ENCODE measurements at regions not wholly inside any gene's neighbourhood (a gene's known extent, or its start where the extent isn't known, plus 50 kb on each side); places are given as distances from the start of the nearest gene placed in this dataset.

DNA sequence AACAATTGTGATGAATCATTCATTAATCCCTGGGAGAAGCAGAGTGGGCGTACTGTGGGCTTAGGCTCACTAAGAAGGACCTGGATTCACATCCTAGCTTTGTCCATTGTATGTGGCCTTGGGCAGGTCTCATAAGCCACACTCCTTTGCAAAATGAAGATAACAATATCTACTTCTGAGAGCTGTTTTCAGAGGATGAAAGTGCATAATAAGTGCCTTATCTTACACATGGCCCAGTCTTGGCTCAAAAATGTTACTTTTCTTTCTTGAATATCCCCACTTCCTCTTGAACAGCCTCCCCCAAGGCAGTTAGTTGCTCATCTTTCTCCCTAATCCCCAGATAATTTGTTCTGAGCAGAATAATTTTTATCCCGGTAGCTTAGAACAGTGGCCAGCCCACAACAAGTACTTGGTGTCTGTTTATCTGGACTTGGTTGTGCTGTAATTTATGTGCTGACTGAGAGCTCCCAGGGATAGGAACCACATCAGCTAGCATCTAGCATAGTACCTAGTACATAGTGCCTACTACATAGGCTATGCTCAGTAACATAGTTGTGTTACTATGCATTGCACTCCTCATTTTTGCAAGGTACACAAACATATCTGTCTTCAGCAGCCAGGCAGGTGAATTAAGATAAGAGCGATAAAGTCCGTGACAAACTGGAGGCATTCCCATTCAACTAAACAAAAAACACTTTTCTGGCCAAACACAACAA lies 61.7 kb upstream of the NUDT4 start:
- ChIA-PET POLR2A (no interaction called here), CTCF (interaction anchor here (1.1 to 1.8 kb wide), 2 partner anchors 290 to 329 kb away, joined by 3 to 4 read pairs; no protein-coding TSS in a partner anchor)
- no peak overlapping the region for H3K4me3 ChIP-seq (ENCODE audit: low read depth, low read length)
- TF ChIP-seq, protein P1, sequence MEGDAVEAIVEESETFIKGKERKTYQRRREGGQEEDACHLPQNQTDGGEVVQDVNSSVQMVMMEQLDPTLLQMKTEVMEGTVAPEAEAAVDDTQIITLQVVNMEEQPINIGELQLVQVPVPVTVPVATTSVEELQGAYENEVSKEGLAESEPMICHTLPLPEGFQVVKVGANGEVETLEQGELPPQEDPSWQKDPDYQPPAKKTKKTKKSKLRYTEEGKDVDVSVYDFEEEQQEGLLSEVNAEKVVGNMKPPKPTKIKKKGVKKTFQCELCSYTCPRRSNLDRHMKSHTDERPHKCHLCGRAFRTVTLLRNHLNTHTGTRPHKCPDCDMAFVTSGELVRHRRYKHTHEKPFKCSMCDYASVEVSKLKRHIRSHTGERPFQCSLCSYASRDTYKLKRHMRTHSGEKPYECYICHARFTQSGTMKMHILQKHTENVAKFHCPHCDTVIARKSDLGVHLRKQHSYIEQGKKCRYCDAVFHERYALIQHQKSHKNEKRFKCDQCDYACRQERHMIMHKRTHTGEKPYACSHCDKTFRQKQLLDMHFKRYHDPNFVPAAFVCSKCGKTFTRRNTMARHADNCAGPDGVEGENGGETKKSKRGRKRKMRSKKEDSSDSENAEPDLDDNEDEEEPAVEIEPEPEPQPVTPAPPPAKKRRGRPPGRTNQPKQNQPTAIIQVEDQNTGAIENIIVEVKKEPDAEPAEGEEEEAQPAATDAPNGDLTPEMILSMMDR (IDR thresholded peaks at IDR 0.05; ENCODE audit: insufficient read depth, low read length, missing control alignments), result no peak
- DNase-seq (ENCODE audit: low read depth, low spot score), result no peak

DNA sequence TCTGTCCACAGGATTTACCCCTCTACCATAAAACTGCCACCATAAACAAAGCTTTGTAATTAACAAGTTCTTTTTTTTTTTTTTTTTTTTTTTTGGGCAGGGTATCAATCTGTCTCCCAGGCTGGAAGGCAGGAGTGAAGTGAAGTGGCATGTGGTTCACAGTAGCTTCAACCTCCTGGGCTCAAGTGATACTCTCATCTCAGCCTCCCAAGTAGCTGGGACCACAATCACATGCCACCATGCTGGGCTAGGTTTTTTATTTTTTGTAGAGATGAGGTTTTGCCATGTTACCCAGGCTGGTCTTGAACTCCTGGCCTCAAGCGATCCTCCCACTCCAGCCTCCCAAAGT lies 61.1 kb upstream of the NUDT4 start:
- CTCF ChIA-PET, result interaction anchor here (0.7 to 1.8 kb wide), 2 partner anchors 290 to 330 kb away, joined by 3 to 4 read pairs; no protein-coding TSS in a partner anchor
- no peak overlapping the region for H3K4me3 ChIP-seq (ENCODE audit: low read depth, low read length)
- POLR2A ChIA-PET, result no interaction called here
- TF ChIP-seq, protein P1 (IDR thresholded peaks at IDR 0.05; ENCODE audit: insufficient read depth, low read length, missing control alignments), result no peak
- DNase-seq (ENCODE audit: low read depth, low spot score), result no peak

DNA sequence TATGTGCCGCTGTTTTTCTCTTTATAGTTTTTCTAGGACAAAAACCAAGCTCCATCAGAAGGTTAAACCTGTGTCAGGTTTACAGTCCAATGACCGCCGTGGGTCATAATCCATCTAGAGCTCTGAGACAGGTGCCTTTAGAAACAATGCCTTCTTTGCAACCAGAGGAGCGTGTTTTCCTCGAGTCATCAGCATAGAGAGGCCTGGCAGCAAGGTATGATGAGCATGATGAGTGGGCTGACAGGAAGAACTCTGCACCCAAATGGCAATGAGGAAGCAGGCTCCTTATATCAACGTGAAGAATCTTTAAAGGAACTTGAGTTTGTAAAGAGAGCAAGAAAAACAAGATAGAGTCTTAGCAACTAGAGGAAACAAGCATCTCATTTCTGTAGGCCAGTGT lies 60.5 kb upstream of the NUDT4 start:
- TF ChIP-seq, protein P1 (IDR thresholded peaks at IDR 0.05; ENCODE audit: insufficient read depth, low read length, missing control alignments), result no peak
- POLR2A ChIA-PET, result no interaction called here
- H3K4me3 ChIP-seq (ENCODE audit: low read depth, low read length), result no peak overlapping the region
- DNase-seq (ENCODE audit: low read depth, low spot score), result no peak
- CTCF ChIA-PET, result interaction anchor here (0.7 to 1.8 kb wide), 2 partner anchors 291 to 331 kb away, joined by 3 to 4 read pairs; no protein-coding TSS in a partner anchor

DNA sequence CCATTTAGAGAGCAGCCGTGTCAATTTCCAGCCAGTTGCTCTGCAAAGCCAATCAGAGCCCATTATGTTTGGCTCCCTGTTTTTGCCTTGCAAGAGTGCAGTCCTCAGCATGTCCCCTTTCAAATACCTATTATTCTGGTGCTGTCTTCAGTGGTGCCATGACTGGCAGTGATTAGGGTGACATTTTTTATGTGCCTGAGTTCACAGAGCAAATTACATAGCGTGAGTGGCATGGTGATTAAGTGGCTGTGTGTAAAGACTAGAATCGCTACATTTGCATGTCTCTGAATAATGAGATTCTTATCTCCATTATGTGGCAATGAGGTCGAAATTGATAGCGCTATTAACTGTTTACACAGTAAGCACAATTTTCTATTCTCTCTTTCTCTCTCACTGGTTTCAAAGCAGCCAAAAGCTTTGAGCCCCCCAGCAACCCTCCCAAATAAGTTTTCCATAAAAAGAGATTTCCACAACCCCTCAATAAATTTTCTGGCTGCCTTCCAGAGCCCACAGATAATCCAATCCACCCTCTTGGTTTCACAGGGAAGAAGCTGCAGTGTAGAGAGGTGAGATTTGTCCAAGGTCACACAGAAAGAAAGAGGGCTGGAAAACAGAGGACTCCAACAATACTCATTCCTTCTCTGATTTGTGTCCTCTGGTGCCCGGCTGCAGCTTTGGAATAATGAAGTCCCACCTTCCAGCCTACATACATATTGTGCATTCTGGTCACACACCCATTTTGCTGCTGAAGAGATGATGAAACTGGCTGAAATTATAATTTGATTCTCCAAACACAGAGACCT lies 58.8 kb upstream of the NUDT4 start:
- DNase-seq (ENCODE audit: low read depth, low spot score), result no peak
- ChIA-PET CTCF (no interaction called here), POLR2A (no interaction called here)
- TF ChIP-seq, protein P1 (IDR thresholded peaks at IDR 0.05; ENCODE audit: insufficient read depth, low read length, missing control alignments), result no peak
- no peak overlapping the region for H3K4me3 ChIP-seq (ENCODE audit: low read depth, low read length)

DNA sequence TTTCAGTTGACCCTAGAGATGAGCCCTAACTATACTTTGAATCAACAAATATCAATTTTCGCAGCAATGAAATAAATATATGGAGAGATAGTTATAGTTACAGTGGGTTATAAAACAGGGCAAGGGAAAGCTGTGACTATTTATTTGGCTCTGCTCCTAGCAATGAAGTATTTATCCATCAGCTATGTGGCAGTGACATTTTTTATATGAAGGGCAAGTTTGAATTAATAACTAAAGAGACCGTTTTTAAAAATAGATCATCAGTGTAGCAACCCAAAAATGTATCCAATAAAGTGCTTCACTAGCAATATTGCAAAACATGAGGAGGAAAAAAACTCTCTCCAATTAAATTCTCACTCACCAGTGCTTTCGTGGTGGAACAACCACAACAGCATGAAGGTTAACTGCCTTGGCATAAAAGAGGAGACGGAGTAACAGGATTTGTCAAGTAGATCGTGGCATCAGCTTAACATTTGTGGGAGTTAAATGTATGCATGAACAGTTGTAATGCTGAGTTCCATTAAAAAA lies 58.1 kb upstream of the NUDT4 start:
- no peak overlapping the region for H3K4me3 ChIP-seq (ENCODE audit: low read depth, low read length)
- POLR2A ChIA-PET, result no interaction called here
- CTCF ChIA-PET, result no interaction called here
- DNase-seq (ENCODE audit: low read depth, low spot score), result no peak
- TF ChIP-seq, protein P1 (IDR thresholded peaks at IDR 0.05; ENCODE audit: insufficient read depth, low read length, missing control alignments), result no peak

DNA sequence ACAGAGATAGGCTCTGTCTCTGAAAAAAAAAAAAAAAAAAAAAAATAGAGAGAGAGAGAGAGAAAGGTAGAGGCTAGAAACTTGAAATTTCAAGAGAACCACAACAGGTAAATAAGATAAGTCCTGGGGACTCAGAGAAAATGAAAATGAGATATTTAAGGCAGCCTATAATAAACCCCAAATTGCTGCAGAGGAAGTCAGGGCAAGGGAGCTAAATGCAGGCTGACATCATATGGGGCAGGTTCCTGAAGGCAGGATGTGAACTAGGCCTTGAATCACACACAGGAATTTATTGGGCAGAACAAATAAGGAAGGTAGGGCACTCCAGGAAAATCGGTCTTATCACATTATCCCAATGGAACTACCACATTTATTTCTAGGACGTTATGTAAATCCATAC lies 54.9 kb upstream of the NUDT4 start:
- POLR2A ChIA-PET, result no interaction called here
- no peak for DNase-seq (ENCODE audit: low read depth, low spot score)
- no peak overlapping the region for H3K4me3 ChIP-seq (ENCODE audit: low read depth, low read length)
- TF ChIP-seq, protein P1 (IDR thresholded peaks at IDR 0.05; ENCODE audit: insufficient read depth, low read length, missing control alignments), result no peak
- CTCF ChIA-PET, result no interaction called here

Data from AG04449 (cell line).